GM18909 (cell line): ENCODE measurements at regions not wholly inside any gene's neighbourhood (a gene's known extent, or its start where the extent isn't known, plus 50 kb on each side); places are given as distances from the start of the nearest gene placed in this dataset.
"Not testable (repeated sequence)": the region's sequence is repeated elsewhere in the genome, so short reads cannot be mapped to it uniquely, and the experiment has no call there.

Source experiments
- ATAC-seq: cut with Tn5 transposase; IDR thresholded peaks from one replicate; pipeline ENCODE4 v1.9.1; 2021; ENCODE audit warnings: mild to moderate bottlenecking; ENCODE audit not compliant: unreplicated experiment, poor library complexity

DNA sequence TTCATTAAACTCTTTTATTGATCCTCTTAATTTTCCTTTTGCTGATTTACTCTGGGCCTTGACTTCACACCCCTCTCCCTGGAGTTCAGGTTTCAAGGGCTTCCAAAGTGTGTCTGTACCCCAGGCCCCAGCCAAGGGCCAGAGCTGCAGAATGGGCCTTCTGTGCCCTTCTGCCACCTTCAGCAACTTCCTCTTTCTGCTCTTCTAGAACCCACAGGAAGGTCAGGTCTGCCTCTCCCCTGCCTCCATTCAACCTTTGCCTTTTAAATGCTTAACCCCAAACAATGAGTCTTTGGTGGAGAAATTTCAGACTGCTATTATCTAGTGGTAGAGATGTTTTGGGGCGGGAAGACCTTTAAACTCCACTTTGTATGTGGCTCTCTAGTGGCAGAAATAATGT, 63.1 kb downstream of the TSN start:
- ATAC-seq = no peak

GRCh38 chr2:121819846-121820245, 64.4 kb downstream of the TSN start:
- no peak for ATAC-seq

- no peak for ATAC-seq
Measured at GRCh38 chr2:121821476-121822158, 66.2 kb downstream of the TSN start.

GRCh38 chr2:121824264-121824663, 68.8 kb downstream of the TSN start:
- ATAC-seq = no peak

- no peak for ATAC-seq
Measured at GRCh38 chr2:121825003-121825950, 69.8 kb downstream of the TSN start.

GRCh38 chr2:121826036-121826435, 70.6 kb downstream of the TSN start:
- ATAC-seq = no peak

GRCh38 chr2:121828281-121828731, 72.9 kb downstream of the TSN start:
- no peak for ATAC-seq

GRCh38 chr2:121830809-121831208, 75.4 kb downstream of the TSN start:
- no peak for ATAC-seq

DNA sequence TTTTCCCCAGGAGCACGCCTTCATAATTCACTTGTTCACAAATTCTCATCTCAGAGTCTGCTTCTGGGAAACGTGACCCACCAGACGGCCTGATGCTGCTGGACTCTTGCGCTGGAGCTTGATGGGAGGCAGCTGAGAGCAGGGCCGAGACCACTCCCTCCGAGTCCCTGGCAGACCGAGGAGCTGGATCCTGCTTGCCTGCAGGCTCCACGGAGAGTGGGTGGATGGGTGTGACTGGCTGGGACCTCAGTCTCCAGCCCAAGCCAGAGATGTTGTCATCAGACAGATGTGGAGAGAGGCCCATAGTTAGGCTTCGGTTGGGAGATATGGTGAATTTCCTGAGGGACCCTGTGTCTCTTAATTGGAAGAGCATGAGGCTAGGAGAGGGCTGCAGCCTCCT, 76.4 kb downstream of the TSN start:
- ATAC-seq = no peak

DNA sequence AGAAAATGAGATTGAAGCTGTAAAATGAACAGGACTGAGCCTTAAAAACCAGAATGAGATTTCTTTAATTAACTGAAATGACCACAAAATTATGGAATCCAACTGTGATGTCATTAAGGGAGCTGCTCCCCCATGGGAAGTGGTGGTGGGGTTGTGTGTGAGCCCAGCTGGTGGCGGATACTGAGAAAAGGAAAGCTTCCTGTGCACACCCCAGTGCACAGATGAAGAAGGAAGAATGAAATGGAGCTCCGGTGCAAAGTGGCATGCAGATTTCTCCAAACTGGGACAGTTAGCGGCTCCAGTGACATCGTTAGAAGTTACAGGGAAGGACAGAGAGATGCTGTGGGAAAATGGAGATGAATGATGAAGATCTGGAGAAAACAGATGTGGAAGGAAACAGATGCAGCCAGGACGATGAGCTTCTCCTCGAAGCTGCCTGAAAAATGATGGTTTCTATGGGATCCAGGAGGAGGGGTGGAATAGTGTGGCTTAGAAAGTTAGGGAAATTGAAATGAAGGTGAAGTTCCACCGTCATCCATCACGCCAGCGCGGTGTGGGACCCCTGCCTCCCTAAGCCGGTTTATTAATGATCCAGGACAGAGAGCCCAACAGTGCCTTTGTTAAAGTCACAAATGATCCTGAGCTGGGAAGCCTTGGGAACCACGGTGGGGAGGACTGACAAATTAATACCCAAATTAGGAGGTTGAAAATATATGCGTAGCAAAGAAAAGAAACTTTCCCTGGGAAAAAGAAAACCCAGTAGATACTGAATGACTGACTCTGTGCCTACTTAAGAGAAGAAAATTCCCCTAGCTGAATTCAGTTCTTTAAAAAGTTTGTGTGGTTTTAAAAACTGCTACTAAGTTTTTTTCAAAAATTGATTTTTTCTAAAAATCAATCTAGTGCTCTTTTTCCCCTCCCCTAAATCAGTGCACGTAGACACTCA, 77.2 kb downstream of the TSN start:
- ATAC-seq = no peak

- no peak for ATAC-seq
Measured at GRCh38 chr2:121833358-121833723, 77.9 kb downstream of the TSN start.

DNA sequence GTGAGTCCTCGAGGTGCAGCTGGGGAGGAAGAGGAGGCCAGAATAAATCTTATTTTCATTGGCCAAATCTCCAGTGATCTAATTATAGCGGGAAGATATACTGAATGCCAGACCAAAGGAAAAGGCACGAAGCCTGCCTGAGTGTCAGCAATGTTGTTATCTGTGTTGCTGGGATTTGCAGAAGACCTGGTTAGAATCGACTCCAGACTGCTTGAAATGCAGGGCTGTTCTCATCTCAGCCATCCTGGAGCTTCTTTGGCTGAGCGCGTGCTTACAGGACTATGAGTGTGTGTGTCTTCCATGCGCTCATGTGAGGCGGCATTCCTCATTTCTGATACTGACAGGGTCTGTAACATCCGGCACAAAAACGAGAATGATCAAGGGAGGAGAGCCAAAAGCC, 81.2 kb downstream of the TSN start:
- no peak for ATAC-seq

GRCh38 chr2:121837591-121837990, 82.1 kb downstream of the TSN start:
- no peak for ATAC-seq

DNA sequence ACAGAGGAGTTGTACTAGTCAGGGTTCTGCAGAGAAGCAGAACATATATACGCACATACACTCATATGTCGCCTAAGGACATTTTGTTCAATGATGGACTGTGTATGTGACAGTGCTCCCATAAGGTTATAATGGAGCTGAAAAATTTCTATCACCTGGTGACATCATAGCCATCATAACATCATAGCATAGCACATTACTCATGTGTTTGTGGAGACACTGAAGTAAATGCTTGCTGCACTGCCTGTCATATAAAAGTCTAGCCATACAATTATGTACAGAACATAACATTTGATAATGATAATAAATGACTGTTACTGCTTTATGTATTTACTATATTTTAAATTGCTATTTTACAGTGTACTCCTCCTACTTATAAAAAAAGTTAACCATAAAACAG, 83.1 kb downstream of the TSN start:
- ATAC-seq = no peak

DNA sequence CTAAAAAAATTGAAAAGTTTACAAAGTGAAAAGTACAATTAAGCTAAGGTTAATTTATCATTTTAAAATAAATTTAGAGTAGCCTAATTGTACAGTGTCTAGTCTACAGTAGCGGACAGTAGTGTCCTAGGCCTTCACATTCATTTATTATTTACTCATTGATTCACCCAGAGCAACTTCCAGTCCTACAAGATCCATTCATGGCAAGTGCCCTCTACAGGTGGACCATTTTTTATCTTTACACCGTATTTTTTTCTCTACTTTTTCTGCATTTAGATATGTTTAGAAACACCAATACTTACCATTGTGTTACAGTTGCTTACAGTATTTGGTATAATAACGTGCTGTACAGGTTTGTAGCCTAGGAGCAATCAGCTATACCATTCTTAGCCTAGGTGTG, 84.1 kb downstream of the TSN start:
- ATAC-seq = no peak

DNA sequence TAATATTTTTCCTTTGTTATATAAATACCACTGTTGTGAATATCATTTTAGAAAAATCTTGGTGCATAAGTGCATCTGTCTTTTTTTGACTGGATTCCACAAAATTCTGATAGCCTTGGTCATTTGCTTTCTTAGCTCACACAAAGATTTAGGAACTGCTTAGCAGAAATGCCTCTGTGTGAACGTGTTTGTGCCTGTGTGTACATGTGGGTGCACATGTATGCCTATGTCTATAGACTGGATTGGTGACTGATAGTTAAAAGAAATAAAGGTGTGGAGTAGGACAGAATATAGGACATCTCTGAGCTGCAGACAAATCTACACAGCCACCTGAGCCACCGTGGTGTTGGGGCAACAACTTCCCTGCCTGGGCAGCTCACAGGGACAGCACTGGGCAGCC, 93.8 kb downstream of the TSN start:
- ATAC-seq = no peak

GRCh38 chr2:121853149-121853548, 97.7 kb downstream of the TSN start:
- ATAC-seq = not testable (repeated sequence)

GRCh38 chr2:121855510-121855909, 100.1 kb downstream of the TSN start:
- ATAC-seq = no peak

DNA sequence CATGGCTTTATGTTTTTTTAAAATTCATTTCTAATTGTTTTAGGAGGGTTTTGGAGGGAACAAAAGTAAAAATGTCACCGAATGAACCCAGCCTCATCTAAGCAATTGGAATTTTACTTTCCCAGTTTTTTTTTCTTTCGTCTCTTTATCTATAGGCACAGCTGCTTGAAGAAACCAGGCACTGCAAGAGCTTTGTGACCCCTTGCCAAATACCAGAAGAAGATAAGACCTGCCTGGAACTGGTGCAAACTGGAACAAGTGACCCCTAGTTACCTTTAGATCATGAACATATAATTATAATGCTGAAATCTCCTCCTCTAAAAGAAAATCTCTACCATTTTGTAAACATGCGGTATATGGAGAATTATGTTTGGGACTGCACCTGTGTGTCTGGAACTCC, 100.9 kb downstream of the TSN start:
- ATAC-seq = no peak

DNA sequence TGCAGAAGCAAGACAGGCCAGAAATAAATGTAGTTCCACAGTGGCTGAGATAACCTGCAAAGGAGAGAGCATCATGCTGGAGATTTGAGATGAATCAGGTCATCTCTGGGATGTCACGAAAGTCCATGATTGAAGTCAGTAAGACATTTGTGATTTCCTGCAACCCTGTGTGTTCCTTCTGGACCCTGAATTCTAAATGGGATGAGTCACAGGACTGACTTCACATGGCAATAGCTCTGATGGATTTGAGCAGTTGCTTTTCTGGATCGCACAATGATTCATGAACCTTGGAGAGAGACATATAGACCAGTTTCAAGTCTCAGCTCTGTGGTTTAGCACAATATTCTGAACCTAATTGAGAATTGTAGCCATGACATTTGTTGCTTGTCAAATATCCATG, 102.9 kb downstream of the TSN start:
- no peak for ATAC-seq

- ATAC-seq = no peak
Measured at GRCh38 chr2:121858847-121859246, 103.4 kb downstream of the TSN start.
